ENCODE measurements at regions not wholly inside any gene's neighbourhood (a gene's known extent, or its start where the extent isn't known, plus 50 kb on each side); places are given as distances from the start of the nearest gene placed in this dataset.

GRCh38 chr22:35148866-35149548 is 83.0 kb downstream of the ISX start:
- TF ChIP-seq CTCF (IDR thresholded peaks at IDR 0.05) (no peak), POLR2A (IDR thresholded peaks at IDR 0.05) (no peak)
